GM12873 (cell line): ENCODE measurements at regions not wholly inside any gene's neighbourhood (a gene's known extent, or its start where the extent isn't known, plus 50 kb on each side); places are given as distances from the start of the nearest gene placed in this dataset.

Experiments
- TF ChIP-seq, protein P1 (sequence below): IDR thresholded peaks from 2 replicates; pipeline ENCODE4 v1.5.1; 2012; ENCODE audit warnings: low read depth, mild to moderate bottlenecking, moderate library complexity, low read length, control low read depth; ENCODE audit not compliant: insufficient read depth; ENCODE audit errors: missing control alignments

DNA sequence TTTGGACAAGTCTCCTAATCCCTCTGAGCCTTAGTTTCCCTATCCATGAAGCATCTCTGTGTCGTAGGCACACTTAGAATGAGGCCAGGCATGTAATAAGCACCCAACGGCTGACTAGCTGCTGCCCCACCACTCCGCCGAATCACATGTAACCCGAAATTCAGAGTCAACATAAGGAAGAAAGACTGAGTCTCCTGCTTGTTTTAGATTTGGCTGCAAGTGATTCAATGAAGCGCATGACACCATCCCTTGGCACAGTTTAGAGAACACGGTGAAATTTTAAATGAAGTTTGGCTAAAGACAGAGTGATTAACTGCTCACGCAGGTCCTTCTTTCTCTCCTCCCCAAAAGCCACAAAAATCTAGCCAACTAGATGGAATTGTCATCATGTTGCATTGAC, 279.2 kb downstream of the TLE3 start:
- TF ChIP-seq, protein P1, sequence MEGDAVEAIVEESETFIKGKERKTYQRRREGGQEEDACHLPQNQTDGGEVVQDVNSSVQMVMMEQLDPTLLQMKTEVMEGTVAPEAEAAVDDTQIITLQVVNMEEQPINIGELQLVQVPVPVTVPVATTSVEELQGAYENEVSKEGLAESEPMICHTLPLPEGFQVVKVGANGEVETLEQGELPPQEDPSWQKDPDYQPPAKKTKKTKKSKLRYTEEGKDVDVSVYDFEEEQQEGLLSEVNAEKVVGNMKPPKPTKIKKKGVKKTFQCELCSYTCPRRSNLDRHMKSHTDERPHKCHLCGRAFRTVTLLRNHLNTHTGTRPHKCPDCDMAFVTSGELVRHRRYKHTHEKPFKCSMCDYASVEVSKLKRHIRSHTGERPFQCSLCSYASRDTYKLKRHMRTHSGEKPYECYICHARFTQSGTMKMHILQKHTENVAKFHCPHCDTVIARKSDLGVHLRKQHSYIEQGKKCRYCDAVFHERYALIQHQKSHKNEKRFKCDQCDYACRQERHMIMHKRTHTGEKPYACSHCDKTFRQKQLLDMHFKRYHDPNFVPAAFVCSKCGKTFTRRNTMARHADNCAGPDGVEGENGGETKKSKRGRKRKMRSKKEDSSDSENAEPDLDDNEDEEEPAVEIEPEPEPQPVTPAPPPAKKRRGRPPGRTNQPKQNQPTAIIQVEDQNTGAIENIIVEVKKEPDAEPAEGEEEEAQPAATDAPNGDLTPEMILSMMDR: no peak

DNA sequence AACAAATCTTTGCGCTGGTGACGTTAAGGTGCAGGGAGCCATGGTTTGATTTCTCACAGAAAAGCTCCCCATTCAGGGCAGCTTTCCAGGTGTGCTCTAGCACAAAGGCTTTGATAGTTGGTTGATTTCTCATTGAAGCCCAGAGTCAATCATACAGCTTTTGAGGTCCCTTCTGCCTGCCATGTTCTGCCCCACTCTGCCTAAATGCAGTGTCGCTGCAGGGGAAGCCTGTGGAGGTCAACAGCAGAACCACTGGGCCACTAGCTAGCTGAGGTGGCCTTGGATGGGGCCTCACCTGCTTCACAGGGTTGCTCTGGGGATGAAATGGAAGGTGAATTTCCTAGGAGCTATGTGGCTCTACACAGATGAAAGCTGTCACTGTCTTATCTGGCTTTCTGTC, 278.3 kb downstream of the TLE3 start:
- TF ChIP-seq, protein P1: no peak

DNA sequence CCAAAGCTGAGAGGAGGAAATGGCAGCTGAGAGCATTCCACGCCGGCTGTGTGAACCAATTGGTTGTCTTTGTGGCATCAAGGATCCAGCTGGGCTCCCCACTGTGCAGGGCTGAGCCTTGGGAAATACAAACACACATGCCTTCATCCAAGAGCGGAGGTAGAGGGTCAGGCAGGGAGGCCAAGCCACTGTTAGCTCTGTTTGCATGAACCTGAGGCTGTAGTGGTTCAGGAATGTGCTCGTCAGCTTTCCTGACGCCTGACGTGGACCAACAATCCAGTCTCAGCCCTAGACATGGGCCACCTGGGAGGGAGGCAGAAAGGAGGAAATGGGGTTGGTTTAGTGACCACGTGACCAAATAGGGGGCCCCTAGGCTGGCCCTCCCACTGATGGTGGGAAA, 276.9 kb downstream of the TLE3 start:
- TF ChIP-seq, protein P1: no peak

DNA sequence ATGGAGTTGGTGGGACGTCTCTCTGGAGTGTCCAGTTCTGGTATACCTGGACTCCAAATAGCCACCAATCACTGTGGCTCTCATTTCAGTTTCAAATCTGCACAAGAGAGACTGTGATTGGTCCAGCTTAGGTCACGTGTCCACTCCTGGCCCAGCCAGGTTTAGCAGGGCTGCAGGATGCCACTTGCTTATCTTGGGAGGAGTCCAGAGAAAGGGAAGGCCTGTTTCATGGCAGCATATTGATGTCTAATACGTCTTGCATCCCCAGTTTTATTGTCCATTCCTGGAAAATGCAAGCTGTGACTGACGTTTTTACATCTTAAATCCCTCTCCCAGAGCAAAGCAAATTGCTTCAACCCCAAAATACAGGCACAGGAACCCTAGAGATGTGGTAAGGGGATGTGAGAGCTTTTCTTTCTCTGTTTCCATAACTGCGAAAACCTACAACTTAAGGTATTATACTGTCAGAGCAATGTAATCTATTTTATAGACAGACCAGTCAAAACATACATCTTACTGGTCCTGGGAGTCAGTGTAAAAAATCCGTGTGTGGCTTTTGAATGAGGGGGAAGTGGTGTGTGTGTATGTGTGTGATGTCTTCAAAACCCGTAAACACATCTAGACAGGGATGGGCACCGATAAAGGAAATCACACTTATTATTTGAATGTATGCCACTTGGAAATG, 274.4 kb downstream of the TLE3 start:
- TF ChIP-seq, protein P1: no peak

DNA sequence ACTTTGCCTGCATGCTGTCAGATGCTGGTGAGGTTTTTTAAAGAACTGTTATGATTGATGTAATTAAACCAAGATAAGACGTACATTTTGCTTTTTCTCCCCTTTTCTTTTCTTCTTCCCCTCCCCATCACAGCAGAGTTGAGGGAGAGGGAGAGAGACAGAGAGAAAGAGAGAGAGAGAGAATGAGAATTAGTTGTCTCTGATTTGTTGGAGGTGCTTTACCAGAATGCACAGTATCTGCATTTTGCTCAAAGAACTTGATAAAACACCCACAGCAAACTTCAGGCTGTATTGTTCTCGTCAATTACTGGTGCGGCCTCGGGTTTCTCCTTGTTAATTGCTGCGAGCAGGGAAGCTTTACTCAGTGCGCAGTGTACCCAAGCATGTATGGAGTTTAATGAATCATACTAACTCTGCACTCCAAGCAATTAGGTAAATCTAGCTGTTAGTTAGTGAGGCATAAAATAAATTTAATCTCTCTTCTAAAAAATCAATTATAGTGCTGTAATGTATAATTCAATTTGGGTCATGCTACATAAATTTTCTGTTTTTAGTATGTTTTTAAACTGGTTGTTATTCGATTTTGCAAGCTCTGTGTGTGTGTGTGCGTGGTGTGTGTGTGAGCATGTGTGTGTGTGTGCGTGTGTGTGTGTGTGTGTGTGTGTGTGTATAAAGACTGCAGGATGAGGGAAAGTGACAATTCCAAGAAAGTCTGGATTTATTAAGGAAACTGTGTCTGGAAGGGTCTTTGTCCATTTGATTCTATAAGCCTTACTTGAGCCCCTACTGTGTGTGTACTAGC, 273.4 kb downstream of the TLE3 start:
- TF ChIP-seq, protein P1: no peak

DNA sequence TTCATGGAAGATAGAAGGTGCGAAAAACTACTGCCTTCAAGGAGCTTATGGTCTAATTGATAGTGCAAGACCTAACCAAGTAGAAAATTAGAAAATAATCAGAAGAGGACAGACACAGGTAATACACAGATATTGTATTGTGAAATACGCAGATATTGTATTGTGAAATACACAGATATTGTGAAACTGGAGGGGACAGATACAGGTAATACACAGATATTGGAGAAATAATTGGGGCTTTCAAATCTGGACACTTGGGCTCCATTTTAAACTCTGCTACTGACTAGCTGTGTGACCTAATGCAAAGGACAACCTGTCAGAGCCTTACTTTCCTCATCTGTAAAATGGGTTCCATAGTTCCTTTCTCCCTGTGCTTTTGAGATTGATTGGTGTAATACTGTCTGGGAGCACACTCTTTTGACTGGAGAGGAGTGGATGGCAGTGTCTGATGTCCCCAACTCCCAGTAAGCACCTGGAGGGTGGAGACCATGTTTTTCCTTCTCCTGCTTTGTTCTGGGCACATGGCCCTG, 272.8 kb downstream of the TLE3 start:
- TF ChIP-seq, protein P1: no peak
